AG09319 (cell line): ENCODE measurements at regions not wholly inside any gene's neighbourhood (a gene's known extent, or its start where the extent isn't known, plus 50 kb on each side); places are given as distances from the start of the nearest gene placed in this dataset.

Source experiments
- DNase-seq: peaks from one replicate; pipeline ENCODE4 v3.0.0-alpha.2; 2010; ENCODE audit warnings: low read depth; ENCODE audit errors: extremely low read depth
- TF ChIP-seq, protein P1 (sequence below): IDR thresholded peaks from 2 replicates; pipeline ENCODE4 v1.5.1; 2011; ENCODE audit warnings: low read depth, mild to moderate bottlenecking, inconsistent platforms, low read length, moderate library complexity

DNA sequence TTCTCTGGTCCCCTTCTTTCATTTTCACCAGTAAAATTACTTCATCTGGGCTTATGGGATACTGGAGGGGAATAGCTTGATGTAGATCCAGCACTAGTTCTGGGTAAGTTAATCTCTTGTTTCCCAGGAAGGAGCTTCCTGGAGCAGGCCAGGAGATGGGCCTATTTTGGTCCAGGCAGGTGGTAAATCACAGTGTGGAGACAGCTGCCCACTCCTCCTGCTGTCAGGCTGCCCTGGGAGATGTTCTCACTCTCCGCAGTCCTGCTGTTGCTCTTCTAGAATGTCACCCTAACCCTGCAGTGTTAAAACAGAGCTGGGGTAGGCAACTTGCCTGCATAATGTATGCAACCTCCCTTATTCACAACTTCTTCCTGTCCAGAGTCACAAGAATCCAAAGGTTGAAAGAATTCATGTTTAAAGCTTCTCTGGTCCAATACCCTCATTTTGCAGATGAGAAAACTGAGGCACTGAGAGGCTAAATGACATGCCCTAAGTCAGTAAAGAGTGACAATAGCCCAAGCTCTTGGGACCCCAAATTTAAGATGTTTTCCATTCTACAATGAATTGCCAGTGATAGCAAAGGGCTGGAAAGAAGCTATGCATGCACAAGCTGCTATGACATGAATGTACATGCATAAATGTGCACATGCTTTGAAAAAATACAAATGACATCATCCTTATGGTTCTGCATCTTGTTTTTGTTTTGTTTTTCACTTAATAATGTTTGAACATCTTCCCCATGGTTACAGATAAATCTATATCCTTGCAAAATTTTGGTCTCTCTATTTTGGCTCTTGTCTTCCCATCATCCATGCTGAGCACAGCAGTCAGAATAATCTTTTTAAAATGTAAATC is 71.8 kb upstream of the ADRA1B start:
- TF ChIP-seq, protein P1, sequence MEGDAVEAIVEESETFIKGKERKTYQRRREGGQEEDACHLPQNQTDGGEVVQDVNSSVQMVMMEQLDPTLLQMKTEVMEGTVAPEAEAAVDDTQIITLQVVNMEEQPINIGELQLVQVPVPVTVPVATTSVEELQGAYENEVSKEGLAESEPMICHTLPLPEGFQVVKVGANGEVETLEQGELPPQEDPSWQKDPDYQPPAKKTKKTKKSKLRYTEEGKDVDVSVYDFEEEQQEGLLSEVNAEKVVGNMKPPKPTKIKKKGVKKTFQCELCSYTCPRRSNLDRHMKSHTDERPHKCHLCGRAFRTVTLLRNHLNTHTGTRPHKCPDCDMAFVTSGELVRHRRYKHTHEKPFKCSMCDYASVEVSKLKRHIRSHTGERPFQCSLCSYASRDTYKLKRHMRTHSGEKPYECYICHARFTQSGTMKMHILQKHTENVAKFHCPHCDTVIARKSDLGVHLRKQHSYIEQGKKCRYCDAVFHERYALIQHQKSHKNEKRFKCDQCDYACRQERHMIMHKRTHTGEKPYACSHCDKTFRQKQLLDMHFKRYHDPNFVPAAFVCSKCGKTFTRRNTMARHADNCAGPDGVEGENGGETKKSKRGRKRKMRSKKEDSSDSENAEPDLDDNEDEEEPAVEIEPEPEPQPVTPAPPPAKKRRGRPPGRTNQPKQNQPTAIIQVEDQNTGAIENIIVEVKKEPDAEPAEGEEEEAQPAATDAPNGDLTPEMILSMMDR = no peak
- no peak for DNase-seq

DNA sequence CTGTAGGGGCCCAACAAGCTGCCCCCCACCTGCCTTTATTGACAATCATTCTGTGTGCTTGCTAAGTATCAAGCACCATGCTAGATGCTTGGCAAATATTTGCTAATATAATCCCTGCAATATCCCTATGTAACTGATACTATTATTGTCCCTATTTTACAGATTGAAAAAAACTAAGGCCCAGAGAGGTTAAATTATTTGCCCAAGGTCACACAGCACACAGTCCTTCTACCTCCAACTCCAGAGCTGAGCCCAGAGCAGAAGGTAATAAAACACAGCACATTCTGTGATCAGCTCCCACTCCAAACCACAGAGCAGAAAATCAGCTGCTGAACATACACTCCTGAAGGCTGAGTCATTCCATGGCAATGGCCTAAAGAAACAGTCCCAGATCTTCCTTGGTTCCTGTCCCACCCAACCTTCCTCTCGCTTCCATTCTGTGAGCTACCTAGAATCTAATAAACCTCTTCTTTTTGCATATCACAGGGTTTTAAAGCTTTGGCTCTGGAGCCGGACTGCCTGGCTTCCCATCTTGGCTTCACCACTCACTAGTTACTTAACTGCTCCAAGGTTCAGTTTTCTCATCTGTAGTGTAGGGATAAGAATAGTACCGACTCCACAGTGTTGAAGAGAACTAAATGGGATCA is 66.7 kb upstream of the ADRA1B start:
- no peak for DNase-seq
- TF ChIP-seq, protein P1 = no peak

DNA sequence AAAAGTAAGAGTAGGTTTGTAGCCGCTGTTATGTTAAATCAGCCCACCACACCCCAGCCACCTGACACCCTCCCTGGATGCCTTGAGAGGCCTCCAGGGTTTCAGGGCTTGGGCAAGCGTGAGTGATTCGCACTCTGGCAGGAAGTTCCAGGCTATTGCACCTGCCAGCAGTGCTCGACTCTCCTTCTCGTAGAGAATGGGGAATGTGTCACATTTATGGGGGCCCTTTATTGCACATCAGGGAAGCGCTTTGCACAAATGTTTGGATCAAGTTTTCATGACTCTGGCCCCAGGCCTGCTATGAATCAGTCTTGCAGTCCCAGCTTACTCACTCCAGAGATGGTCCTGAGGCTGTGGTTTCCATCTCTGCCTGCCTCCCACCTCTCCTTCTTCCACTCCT is 66.1 kb upstream of the ADRA1B start:
- TF ChIP-seq, protein P1 = no peak

DNA sequence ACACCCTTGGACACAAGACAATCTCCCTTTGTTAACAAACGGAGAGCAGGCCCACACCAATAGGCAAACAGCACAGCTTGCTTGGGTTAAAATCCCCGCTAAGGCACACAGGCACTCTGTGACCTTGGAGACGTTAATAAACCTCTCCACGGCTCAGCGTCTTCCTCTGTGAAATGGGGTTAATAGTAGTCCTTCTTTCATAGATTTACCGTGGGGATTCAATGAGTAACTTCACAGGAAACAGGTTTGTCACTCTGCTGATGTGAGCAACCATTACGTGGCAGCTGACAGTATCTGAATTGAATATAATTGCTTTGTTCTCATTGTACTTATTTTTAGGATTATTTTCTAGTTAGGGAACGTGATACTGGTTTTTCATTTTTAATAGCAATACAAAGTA is 65.2 kb upstream of the ADRA1B start:
- DNase-seq = no peak
- TF ChIP-seq, protein P1 = no peak

More for the DNA sequence above, 66.1 kb upstream of the ADRA1B start:
- no peak for DNase-seq

DNA sequence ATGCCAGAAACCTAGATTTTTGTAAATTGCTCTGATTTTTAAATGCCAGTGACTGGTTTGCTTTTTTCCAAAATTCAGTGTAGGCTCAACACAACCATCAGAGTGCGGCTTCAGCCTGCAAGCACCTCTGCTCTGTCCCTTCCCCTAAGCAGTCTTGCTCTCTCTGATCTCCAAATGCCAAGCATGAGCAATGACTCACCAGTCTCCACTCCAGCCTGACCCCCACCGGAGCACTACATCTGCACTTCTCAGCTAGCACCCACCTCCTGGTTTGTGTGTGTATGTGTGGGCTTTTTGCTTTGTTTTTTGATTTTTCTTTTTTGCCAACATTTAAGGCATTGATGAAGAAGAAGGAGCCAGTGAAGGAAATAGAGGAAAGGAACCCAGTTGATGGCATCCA is 61.4 kb upstream of the ADRA1B start:
- no peak for DNase-seq
- TF ChIP-seq, protein P1 = no peak

DNA sequence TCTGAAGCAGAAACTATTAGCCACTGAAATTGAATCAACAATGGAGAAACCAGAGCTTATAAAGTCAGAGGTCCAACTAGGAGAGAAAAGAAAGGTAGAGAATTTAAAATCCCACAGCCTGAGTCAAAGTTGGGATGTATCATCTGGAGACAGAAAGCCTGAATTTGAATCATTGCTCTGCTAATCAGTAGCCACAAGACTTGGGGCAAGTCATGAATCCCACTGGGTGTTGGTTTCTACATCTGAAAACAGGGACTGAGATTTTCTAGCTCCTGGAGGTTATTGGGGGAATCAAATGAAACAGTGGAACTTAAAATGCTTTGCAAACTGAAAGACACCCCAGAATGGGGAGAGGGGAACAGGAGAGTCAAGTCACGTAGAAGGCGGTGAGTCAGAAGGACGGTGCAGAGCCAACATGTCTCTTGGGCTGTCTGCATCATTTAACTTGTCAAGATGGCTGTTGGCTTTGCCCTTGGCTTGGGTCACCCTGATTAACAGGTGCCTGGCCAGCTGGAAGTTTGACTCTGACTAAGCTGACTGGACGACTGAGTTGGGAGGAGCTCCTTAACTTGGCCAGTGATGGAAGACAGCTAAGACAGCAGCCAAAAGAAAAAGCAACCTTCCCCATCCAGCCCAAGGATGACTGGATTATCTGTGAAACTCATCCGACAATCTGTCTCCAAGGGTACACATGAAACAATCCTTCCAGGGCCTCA is 60.6 kb upstream of the ADRA1B start:
- DNase-seq = no peak
- TF ChIP-seq, protein P1 = no peak

DNA sequence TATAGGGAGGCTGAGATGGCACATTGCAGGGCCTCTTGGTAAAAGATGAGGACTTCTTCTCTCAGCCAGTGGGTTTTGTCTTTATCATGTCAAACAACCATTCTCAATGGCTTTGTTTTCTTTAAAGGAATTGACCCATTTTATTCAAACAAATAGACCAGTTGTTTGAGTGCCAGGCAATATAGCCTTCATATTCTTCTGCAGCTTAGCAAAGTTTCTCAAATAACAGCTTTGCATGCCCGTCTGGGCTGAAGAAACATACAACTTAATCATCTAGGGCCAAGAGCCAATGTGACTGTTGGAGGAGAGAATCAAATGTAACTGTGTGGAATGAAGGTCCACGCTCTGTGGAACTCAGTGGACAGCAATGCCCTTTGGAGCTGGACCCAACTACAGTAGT is 57.4 kb upstream of the ADRA1B start:
- TF ChIP-seq, protein P1 = no peak
- no peak for DNase-seq
